B cell (primary cell): ENCODE measurements at regions not wholly inside any gene's neighbourhood (a gene's known extent, or its start where the extent isn't known, plus 50 kb on each side); places are given as distances from the start of the nearest gene placed in this dataset.

Experiments
- ATAC-seq: fragments of 200-7000 bp; cut with Tn5 transposase; one replicate; pipeline ENCODE4 v1.10.0; 2021; ENCODE audit warnings: low read depth, mild to moderate bottlenecking, moderate number of reproducible peaks, moderate library complexity
- CTCF ChIA-PET: fragments of 350-600 bp; sonication (Branson Sonifier 250); formaldehyde crosslinking; loops from one replicate; lab custom pipeline; 2021; ENCODE audit warnings: antibody characterized with exemption, inconsistent platforms; lab: Charles Lee
- POLR2A ChIA-PET: fragments of 350-600 bp; sonication (Branson Sonifier 250); formaldehyde crosslinking; loops from one replicate; lab custom pipeline; 2021; ENCODE audit warnings: antibody characterized with exemption; lab: Charles Lee
- DNase-seq: peaks from one replicate; pipeline ENCODE4 v3.0.0; 2013
- H2AFZ ChIP-seq: 2 replicates; pipeline ENCODE4 v1.6.1; 2012; ENCODE audit warnings: mild to moderate bottlenecking, low read depth, low read length; ENCODE audit not compliant: insufficient read depth, poor library complexity, severe bottlenecking
- H3K27ac ChIP-seq, 2 donors: 1 replicate in 1 of 2; 2 replicates in 1 of 2; pipeline ENCODE4 v1.5.1; 2012 to 2013; ENCODE audit warnings: low read length in 2 of 2, mild to moderate bottlenecking in 2 of 2, moderate library complexity in 1 of 2
- H3K27me3 ChIP-seq, 4 experiments: fragments of 200-600 bp in 1 of 4; sonication (generic) in 1 of 4; replicated peaks in 1 of 4; 1 replicate in 2 of 4; 2 replicates in 2 of 4; pipeline versions ENCODE4 v1.6.1 to v1.7.0; 2013 to 2016; ENCODE audit warnings: low read length in 3 of 4, mild to moderate bottlenecking in 2 of 4, mixed read lengths in 1 of 4, moderate library complexity in 1 of 4; ENCODE audit not compliant: insufficient read depth in 4 of 4, control insufficient read depth in 3 of 4; ENCODE audit errors: control extremely low read depth in 1 of 4
- H3K36me3 ChIP-seq, 2 experiments: replicated peaks in 1 of 2; 1 replicate in 1 of 2; 2 replicates in 1 of 2; pipeline versions ENCODE4 v1.6.1 to v1.7.1; 2013; ENCODE audit warnings: low read length in 1 of 2; ENCODE audit not compliant: insufficient read depth in 2 of 2, control insufficient read depth in 1 of 2; ENCODE audit errors: control extremely low read depth in 1 of 2, extremely low read depth in 1 of 2
- H3K4me1 ChIP-seq, 2 donors: fragments of 200-600 bp in 1 of 2; sonication (generic) in 1 of 2; 1 replicate in 1 of 2; 2 replicates in 1 of 2; pipeline versions ENCODE4 v1.5.1 to v1.6.1; 2013 to 2017; ENCODE audit warnings: low read length in 2 of 2; ENCODE audit not compliant: control insufficient read depth in 2 of 2, insufficient read depth in 2 of 2
- H3K4me2 ChIP-seq: replicated peaks from 2 replicates; pipeline ENCODE3; 2012; ENCODE audit warnings: mild to moderate bottlenecking, low read depth, low read length; ENCODE audit not compliant: poor library complexity, severe bottlenecking
- H3K4me3 ChIP-seq, 5 experiments: fragments of 200-600 bp in 1 of 5; sonication (generic) in 1 of 5; 1 replicate in 3 of 5; 2 replicates in 2 of 5; pipeline versions ENCODE4 v1.5.1 to v1.7.0; 2011 to 2016; ENCODE audit warnings: low read length in 4 of 5, mild to moderate bottlenecking in 4 of 5, low read depth in 2 of 5, control low read depth in 1 of 5, moderate library complexity in 1 of 5; ENCODE audit not compliant: insufficient read depth in 1 of 5; ENCODE audit errors: control extremely low read depth in 1 of 5, extremely low read depth in 1 of 5
- H3K79me2 ChIP-seq: fragments of 200-600 bp; sonication (generic); one replicate; pipeline ENCODE4 v1.6.0; 2016; ENCODE audit warnings: low read length; ENCODE audit not compliant: control insufficient read depth, insufficient read depth
- H3K9ac ChIP-seq: fragments of 200-600 bp; sonication (generic); 2 replicates; pipeline ENCODE4 v1.6.1; 2017; ENCODE audit warnings: mild to moderate bottlenecking, low read length, moderate library complexity
- H3K9me3 ChIP-seq, 3 donors: one replicate each; pipeline versions ENCODE4 v1.6.1 to v1.7.1; 2013; ENCODE audit warnings: low read length in 2 of 3; ENCODE audit not compliant: control insufficient read depth in 2 of 3, insufficient read depth in 1 of 3; ENCODE audit errors: control extremely low read depth in 1 of 3
- H4K20me1 ChIP-seq: 2 replicates; pipeline ENCODE4 v1.6.0; 2012; ENCODE audit warnings: mild to moderate bottlenecking, low read length; ENCODE audit not compliant: insufficient read depth, control insufficient read depth, poor library complexity, severe bottlenecking
- H3K27ac Mint-ChIP-seq: one replicate; pipeline ENCODE4 v1.8.0; 2021; ENCODE audit warnings: mixed read lengths
- H3K27me3 Mint-ChIP-seq: one replicate; pipeline ENCODE4 v1.8.0; 2021; ENCODE audit warnings: mixed read lengths
- H3K4me1 Mint-ChIP-seq: one replicate; pipeline ENCODE4 v1.8.0; 2021; ENCODE audit warnings: mixed read lengths
- H3K4me3 Mint-ChIP-seq: one replicate; pipeline ENCODE4 v1.8.0; 2021; ENCODE audit warnings: mixed read lengths
- H3K9me3 Mint-ChIP-seq: one replicate; pipeline ENCODE4 v1.8.0; 2022; ENCODE audit warnings: mixed read lengths; ENCODE audit not compliant: insufficient read depth
- CTCF ChIP-seq: fragments of 200-600 bp; IDR thresholded peaks from one replicate; pipeline ENCODE4 v1.8.0; 2022; ENCODE audit warnings: antibody characterized with exemption, mild to moderate bottlenecking
- EZH2 ChIP-seq: IDR thresholded peaks from 2 replicates; pipeline ENCODE4 v1.6.1; 2012; ENCODE audit warnings: borderline replicate concordance, low read depth, mild to moderate bottlenecking, moderate library complexity, low read length; ENCODE audit not compliant: insufficient read depth, poor library complexity, severe bottlenecking
- WGBS: methylation state at CpG from one replicate; pipeline ENCODE4 v1.1.5; 2013; ENCODE audit warnings: missing lambda C conversion rate; ENCODE audit not compliant: insufficient coverage; 5-methylcytosine and 5-hydroxymethylcytosine counted together
- intact Hi-C: fragments of 100-400 bp; cut with micrococcal nuclease; formaldehyde crosslinking; loops from one replicate; pipeline ENCODE4 v1.10.0; 2022

DNA sequence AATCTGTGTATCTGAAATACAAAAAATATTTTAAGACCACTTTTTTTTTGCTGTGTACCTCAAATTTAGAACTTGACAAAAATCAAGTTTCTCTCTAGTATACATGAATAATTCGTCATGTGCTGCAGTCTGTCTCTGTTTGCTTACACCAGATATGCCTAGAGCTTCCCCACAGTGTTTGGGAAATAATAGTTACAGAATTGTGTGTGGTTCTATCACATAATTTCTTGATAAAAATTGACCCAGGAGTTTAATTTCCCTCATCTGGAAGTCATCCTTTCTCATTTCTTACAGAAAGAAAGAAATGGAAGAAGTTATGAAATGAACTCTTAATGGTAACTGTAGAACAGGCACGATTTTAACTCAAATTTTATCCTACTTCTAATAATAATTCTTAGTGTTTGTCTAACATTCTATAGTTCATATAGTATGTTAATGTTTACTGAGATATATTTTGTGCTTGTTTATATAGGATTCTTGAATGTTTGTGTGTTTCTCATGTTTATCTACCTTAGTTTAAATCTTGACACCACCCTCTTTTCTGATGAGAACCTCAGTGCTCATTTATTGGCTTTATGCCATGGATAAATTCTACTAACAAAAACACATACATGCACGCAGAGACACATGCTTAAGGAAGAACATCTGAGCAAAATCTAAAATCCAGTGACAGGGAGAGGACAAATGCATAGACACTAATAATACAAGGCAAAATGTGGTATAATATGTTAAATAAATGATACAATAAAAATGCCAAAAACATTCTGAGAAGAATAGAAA lies 61.4 kb upstream of the CTSC start:
- no peak for ATAC-seq
- no peaks in the 10 kb centered on the region for H3K36me3 ChIP-seq
- H4K20me1 ChIP-seq = no peaks in the 10 kb centered on the region
- no peak overlapping the region for H2AFZ ChIP-seq
- no CpG with 5 or more reads among the region's 3 CpGs for WGBS
- ChIA-PET POLR2A (no interaction called here), CTCF (no interaction called here)
- no peaks in the 10 kb centered on the region for H3K4me1 ChIP-seq
- no peaks in the 10 kb centered on the region for H3K27me3 ChIP-seq
- no peaks in the 10 kb centered on the region for H3K4me1 Mint-ChIP-seq
- H3K9ac ChIP-seq = no peak overlapping the region
- no peak overlapping the region for H3K27ac Mint-ChIP-seq
- H3K27me3 Mint-ChIP-seq = no peaks in the 10 kb centered on the region
- H3K4me3 ChIP-seq = no peak overlapping the region
- no peaks in the 10 kb centered on the region for H3K9me3 Mint-ChIP-seq
- H3K4me3 Mint-ChIP-seq = no peak overlapping the region
- no peak overlapping the region for H3K4me2 ChIP-seq
- no peak for TF ChIP-seq EZH2
- no peak for TF ChIP-seq CTCF
- no peak for DNase-seq
- intact Hi-C loops = no loop called here
- no peak overlapping the region for H3K27ac ChIP-seq
- no peaks in the 10 kb centered on the region for H3K9me3 ChIP-seq
- no peaks in the 10 kb centered on the region for H3K79me2 ChIP-seq

DNA sequence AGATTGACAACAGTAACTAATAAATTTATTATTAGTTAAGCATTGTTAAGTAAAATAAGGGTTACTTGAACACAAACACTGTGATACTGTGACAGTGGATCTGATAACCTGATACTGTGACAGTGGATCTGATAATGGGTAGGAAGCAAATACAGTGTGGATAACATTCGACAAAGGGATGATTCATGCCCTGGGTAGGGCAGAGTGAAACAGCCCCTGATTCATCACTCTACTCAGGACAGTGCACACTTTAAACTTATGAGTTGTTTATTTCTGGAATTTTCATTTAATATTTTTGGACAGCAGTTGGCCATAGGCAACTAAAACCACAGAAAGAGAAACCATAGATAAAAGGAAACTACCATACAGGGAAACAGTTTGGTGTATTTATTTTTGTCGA lies 60.8 kb upstream of the CTSC start:
- Mint-ChIP-seq H3K4me1 (no peaks in the 10 kb centered on the region), H3K4me3 (no peak overlapping the region), H3K9me3 (no peaks in the 10 kb centered on the region), H3K27ac (no peak overlapping the region), H3K27me3 (no peaks in the 10 kb centered on the region)
- WGBS = no CpG with 5 or more reads among the region's 2 CpGs
- no peak overlapping the region for H3K4me2 ChIP-seq
- no peaks in the 10 kb centered on the region for H3K36me3 ChIP-seq
- TF ChIP-seq CTCF = no peak
- TF ChIP-seq EZH2 = no peak
- ChIA-PET CTCF (no interaction called here), POLR2A (no interaction called here)
- H2AFZ ChIP-seq = no peak overlapping the region
- no peak overlapping the region for H3K27ac ChIP-seq
- ATAC-seq (no peak), DNase-seq (no peak)
- no peaks in the 10 kb centered on the region for H3K27me3 ChIP-seq
- H3K9me3 ChIP-seq = no peaks in the 10 kb centered on the region
- no peaks in the 10 kb centered on the region for H4K20me1 ChIP-seq
- intact Hi-C loops = no loop called here
- H3K4me3 ChIP-seq = no peak overlapping the region
- H3K79me2 ChIP-seq = no peaks in the 10 kb centered on the region
- no peak overlapping the region for H3K9ac ChIP-seq
- no peaks in the 10 kb centered on the region for H3K4me1 ChIP-seq
